PFSK-1 (cell line): ENCODE measurements at regions not wholly inside any gene's neighbourhood (a gene's known extent, or its start where the extent isn't known, plus 50 kb on each side); places are given as distances from the start of the nearest gene placed in this dataset.

ENCODE experiments used
- FOXP2 ChIP-seq: optimal IDR thresholded peaks from 2 replicates; pipeline ENCODE3; 2011; ENCODE audit warnings: borderline replicate concordance, control low read depth, inconsistent platforms; ENCODE audit not compliant: insufficient read depth; ENCODE audit errors: extremely low read length, extremely low read depth
- POLR2AphosphoS5 ChIP-seq: IDR thresholded peaks from 2 replicates; pipeline ENCODE4 v1.6.1; 2012; ENCODE audit warnings: low read depth, mild to moderate bottlenecking, control low read depth, low read length, moderate library complexity
- REST ChIP-seq, 2 experiments: IDR thresholded peaks; 2 replicates each; pipeline versions ENCODE4 v1.6.1 to v1.8.0; 2011 to 2012; ENCODE audit warnings: low read depth in 2 of 2, low read length in 2 of 2, control low read depth in 1 of 2, inconsistent platforms in 1 of 2, mild to moderate bottlenecking in 1 of 2, moderate library complexity in 1 of 2; ENCODE audit not compliant: insufficient read depth in 1 of 2
- SIN3A ChIP-seq: IDR thresholded peaks from 2 replicates; pipeline ENCODE4 v1.6.1; 2012; ENCODE audit warnings: mild to moderate bottlenecking, low read length, moderate library complexity, borderline replicate concordance; ENCODE audit not compliant: insufficient read depth
- TAF1 ChIP-seq: IDR thresholded peaks from 2 replicates; pipeline ENCODE4 v1.6.1; 2012; ENCODE audit warnings: low read length, control low read depth, borderline replicate concordance; ENCODE audit not compliant: insufficient read depth

GRCh38 chr12:77644915-77645605, 185.6 kb upstream of the NAV3 start:
- no peak for TF ChIP-seq POLR2AphosphoS5
- no peak for TF ChIP-seq SIN3A
- TF ChIP-seq TAF1, result no peak
- TF ChIP-seq REST (IDR thresholded peaks at IDR 0.05; ENCODE audit: insufficient read depth in 1 of 2, low read depth in 2 of 2, low read length in 2 of 2), result no peak
- TF ChIP-seq FOXP2, result no peak
